GM18868 (cell line): ENCODE measurements at regions not wholly inside any gene's neighbourhood (a gene's known extent, or its start where the extent isn't known, plus 50 kb on each side); places are given as distances from the start of the nearest gene placed in this dataset.

Experiments
- ATAC-seq: cut with Tn5 transposase; IDR thresholded peaks from one replicate; pipeline ENCODE4 v1.9.1; 2021; ENCODE audit warnings: mild to moderate bottlenecking, moderate library complexity; ENCODE audit not compliant: unreplicated experiment

- ATAC-seq = no peak
These were observed 572.3 kb downstream of the IRS1 start for GRCh38 chr2:226227341-226227740.

- no peak for ATAC-seq
These were observed 575.9 kb downstream of the IRS1 start for GRCh38 chr2:226223704-226224103.

GRCh38 chr2:226220511-226220910 lies 579.1 kb downstream of the IRS1 start:
- no peak for ATAC-seq

GRCh38 chr2:226217191-226217590 lies 582.4 kb downstream of the IRS1 start:
- ATAC-seq = no peak

- no peak for ATAC-seq
These were observed 583.0 kb downstream of the IRS1 start for GRCh38 chr2:226216575-226216974.

GRCh38 chr2:226215902-226216503 lies 583.6 kb downstream of the IRS1 start:
- ATAC-seq = peak; percentile 98

- no peak for ATAC-seq
These were observed 585.9 kb downstream of the IRS1 start for GRCh38 chr2:226213717-226214116.

- no peak for ATAC-seq
These were observed 588.2 kb downstream of the IRS1 start for GRCh38 chr2:226211439-226211838.

- no peak for ATAC-seq
These were observed 590.9 kb downstream of the IRS1 start for GRCh38 chr2:226208726-226209125.

- no peak for ATAC-seq
These were observed 591.9 kb downstream of the IRS1 start for GRCh38 chr2:226207671-226208070.

GRCh38 chr2:226199555-226199954 lies 600.1 kb downstream of the IRS1 start:
- no peak for ATAC-seq

GRCh38 chr2:226198956-226199355 lies 600.7 kb downstream of the IRS1 start:
- ATAC-seq = no peak

GRCh38 chr2:226190479-226191252 lies 609.0 kb downstream of the IRS1 start:
- no peak for ATAC-seq

- no peak for ATAC-seq
These were observed 610.6 kb downstream of the IRS1 start for GRCh38 chr2:226189061-226189460.

- no peak for ATAC-seq
These were observed 612.0 kb downstream of the IRS1 start for GRCh38 chr2:226187616-226188015.

- ATAC-seq = no peak
These were observed 612.5 kb downstream of the IRS1 start for GRCh38 chr2:226187156-226187555.

- no peak for ATAC-seq
These were observed 613.9 kb downstream of the IRS1 start for GRCh38 chr2:226185616-226186211.

- no peak for ATAC-seq
These were observed 614.5 kb downstream of the IRS1 start for GRCh38 chr2:226184940-226185615.

- ATAC-seq = no peak
These were observed 615.1 kb downstream of the IRS1 start for GRCh38 chr2:226184540-226184939.

GRCh38 chr2:226183550-226183949 lies 616.1 kb downstream of the IRS1 start:
- no peak for ATAC-seq

GRCh38 chr2:226183033-226183432 lies 616.6 kb downstream of the IRS1 start:
- no peak for ATAC-seq

- ATAC-seq = no peak
These were observed 617.7 kb downstream of the IRS1 start for GRCh38 chr2:226181909-226182308.
